ENCODE measurements at regions not wholly inside any gene's neighbourhood (a gene's known extent, or its start where the extent isn't known, plus 50 kb on each side); places are given as distances from the start of the nearest gene placed in this dataset.

DNA sequence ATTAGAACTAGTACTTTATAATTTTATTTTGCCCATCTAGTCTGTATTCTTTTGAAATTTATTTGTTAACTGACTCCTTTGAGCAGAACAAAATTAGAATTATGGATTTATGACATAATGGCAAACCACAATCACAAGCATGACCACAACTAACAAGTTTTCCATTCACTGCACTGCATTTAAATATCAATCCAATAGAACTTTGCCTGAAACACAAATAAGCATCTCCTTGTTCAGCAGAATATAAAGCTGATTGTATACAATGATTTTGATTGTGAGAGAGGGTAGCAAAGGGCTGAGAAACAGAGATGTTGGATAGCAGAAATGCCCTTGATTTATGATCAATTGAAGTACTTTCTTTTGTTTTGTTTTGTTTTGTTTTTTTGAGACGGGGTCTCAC is 495.5 kb upstream of the RGS18 start:
- TF ChIP-seq, protein P1, sequence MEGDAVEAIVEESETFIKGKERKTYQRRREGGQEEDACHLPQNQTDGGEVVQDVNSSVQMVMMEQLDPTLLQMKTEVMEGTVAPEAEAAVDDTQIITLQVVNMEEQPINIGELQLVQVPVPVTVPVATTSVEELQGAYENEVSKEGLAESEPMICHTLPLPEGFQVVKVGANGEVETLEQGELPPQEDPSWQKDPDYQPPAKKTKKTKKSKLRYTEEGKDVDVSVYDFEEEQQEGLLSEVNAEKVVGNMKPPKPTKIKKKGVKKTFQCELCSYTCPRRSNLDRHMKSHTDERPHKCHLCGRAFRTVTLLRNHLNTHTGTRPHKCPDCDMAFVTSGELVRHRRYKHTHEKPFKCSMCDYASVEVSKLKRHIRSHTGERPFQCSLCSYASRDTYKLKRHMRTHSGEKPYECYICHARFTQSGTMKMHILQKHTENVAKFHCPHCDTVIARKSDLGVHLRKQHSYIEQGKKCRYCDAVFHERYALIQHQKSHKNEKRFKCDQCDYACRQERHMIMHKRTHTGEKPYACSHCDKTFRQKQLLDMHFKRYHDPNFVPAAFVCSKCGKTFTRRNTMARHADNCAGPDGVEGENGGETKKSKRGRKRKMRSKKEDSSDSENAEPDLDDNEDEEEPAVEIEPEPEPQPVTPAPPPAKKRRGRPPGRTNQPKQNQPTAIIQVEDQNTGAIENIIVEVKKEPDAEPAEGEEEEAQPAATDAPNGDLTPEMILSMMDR (IDR thresholded peaks at IDR 0.05) = no peak
- no peak for TF ChIP-seq POLR2A (IDR thresholded peaks at IDR 0.05)
- TF ChIP-seq POLR2AphosphoS5 (IDR thresholded peaks at IDR 0.05; ENCODE audit: insufficient read depth in 1 of 2, low read depth in 1 of 2) = no peak
- no peak for DNase-seq (ENCODE audit: extremely low spot score in 2 of 2)
- Histone ChIP-seq H3K4me3 (no peak overlapping the region), H3K27me3 (no peaks in the 10 kb centered on the region), H3K27ac (no peak overlapping the region), H3K36me3 (no peaks in the 10 kb centered on the region), H3K9me3 (no peaks in the 10 kb centered on the region), H3K4me1 (no peaks in the 10 kb centered on the region)
- intact Hi-C loops (cut with DNase I) = no loop called here

DNA sequence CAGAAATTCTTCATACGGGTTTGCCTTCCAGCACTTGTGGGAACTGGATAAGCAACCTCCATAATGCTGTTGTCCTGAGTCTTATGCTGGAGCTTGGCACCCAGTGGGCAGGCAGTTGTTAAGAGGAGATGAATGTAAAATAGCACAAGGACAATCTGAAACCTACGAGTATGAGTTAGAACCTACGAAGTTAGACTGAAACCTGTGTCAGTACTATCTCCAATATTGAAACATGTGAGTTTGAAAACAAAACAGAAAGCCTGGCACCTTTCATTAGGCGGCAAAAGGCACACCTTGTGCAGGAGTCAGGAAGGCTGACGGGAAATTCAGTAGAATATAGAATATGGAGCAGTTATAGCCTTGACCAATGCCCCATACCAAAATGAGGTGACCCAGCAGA is 489.7 kb upstream of the RGS18 start:
- TF ChIP-seq POLR2AphosphoS5 (IDR thresholded peaks at IDR 0.05; ENCODE audit: insufficient read depth in 1 of 2, low read depth in 1 of 2) (no peak), POLR2A (IDR thresholded peaks at IDR 0.05) (no peak)
- TF ChIP-seq, protein P1 (IDR thresholded peaks at IDR 0.05) = no peak
- no peak overlapping the region for H3K4me3 ChIP-seq
- intact Hi-C loops (cut with DNase I) = no loop called here
- DNase-seq (ENCODE audit: extremely low spot score in 2 of 2) = no peak
- no peaks in the 10 kb centered on the region for H3K9me3 ChIP-seq
- H3K27me3 ChIP-seq = no peaks in the 10 kb centered on the region
- H3K36me3 ChIP-seq = no peaks in the 10 kb centered on the region
- no peak overlapping the region for H3K27ac ChIP-seq
- no peaks in the 10 kb centered on the region for H3K4me1 ChIP-seq

DNA sequence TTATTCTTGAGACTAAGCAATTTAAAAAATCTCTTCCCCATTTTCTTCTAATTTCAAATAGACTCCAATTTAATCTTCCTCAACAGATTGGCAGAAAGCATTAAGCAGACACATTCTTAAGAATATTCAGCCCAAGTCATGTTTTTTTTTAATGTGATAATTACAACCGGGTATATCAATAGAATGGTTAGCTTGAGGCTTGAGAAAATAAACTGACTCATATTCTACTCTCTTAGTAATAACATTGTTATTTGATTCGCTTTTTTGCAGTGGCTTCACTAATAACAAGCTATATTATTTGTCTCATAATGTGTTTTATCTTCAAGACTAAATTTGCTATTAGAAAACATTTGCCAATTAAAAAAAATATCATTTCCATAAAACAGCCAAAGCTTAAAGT is 488.6 kb upstream of the RGS18 start:
- intact Hi-C loops (cut with DNase I) = no loop called here
- TF ChIP-seq, protein P1 (IDR thresholded peaks at IDR 0.05) = no peak
- TF ChIP-seq POLR2A (IDR thresholded peaks at IDR 0.05) = no peak
- no peak for TF ChIP-seq POLR2AphosphoS5 (IDR thresholded peaks at IDR 0.05; ENCODE audit: insufficient read depth in 1 of 2, low read depth in 1 of 2)
- H3K4me1 ChIP-seq = no peaks in the 10 kb centered on the region
- no peaks in the 10 kb centered on the region for H3K36me3 ChIP-seq
- H3K27ac ChIP-seq = no peak overlapping the region
- H3K27me3 ChIP-seq = no peaks in the 10 kb centered on the region
- no peaks in the 10 kb centered on the region for H3K9me3 ChIP-seq
- no peak overlapping the region for H3K4me3 ChIP-seq
- DNase-seq (ENCODE audit: extremely low spot score in 2 of 2) = no peak

DNA sequence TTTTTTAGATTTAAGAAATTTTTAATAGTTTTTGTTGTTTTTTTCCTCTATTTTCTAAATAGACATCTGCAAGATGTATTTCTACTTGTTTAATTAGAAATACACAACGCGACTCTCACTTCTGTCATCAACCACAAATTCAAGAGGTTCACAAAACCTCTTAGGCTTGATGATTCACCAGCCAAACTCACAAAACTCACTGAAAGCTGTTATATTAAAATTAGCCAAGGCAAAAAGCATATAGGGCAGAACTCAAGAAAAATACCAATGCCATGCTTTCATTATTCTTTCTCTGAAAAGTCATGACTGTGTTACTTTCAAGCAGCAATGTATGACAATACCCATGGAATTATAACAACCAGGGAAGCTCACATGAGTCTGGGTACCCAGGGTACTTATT is 487.0 kb upstream of the RGS18 start:
- H3K27ac ChIP-seq = no peak overlapping the region
- TF ChIP-seq POLR2AphosphoS5 (IDR thresholded peaks at IDR 0.05; ENCODE audit: insufficient read depth in 1 of 2, low read depth in 1 of 2) (no peak), POLR2A (IDR thresholded peaks at IDR 0.05) (no peak)
- TF ChIP-seq, protein P1 (IDR thresholded peaks at IDR 0.05) = no peak
- intact Hi-C loops (cut with DNase I) = no loop called here

DNA sequence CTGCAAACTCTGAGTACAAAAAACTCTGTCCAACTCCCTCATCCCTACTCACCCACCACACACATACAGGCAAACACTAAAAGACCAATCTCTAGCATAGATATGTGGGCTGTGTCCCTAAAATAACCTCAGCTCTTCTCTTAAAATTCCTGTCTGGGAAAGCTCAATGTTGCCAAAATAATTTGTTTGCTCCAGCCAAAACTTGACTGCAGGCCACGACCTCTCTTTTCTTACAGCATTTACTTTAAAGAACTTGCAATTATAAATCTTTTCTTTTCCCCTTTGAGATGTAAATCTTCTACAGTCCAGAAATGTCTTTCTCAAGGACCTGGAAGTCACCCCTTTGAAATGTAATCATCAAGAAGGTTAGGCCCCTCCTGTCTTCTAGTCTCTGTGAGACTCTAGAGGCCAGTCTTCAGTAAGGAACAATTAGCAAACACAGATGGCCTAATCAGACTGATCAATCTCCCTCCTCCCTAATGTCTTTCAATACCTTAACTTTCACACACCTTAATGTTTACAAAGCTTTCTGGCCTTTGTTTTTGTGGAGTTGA is 483.6 kb upstream of the RGS18 start:
- no peaks in the 10 kb centered on the region for H3K9me3 ChIP-seq
- no peak overlapping the region for H3K27ac ChIP-seq
- intact Hi-C loops (cut with DNase I) = no loop called here
- no peak for TF ChIP-seq POLR2AphosphoS5 (IDR thresholded peaks at IDR 0.05; ENCODE audit: insufficient read depth in 1 of 2, low read depth in 1 of 2)
- no peaks in the 10 kb centered on the region for H3K4me1 ChIP-seq
- no peaks in the 10 kb centered on the region for H3K27me3 ChIP-seq
- no peak overlapping the region for H3K4me3 ChIP-seq
- no peak for DNase-seq (ENCODE audit: extremely low spot score in 2 of 2)
- H3K36me3 ChIP-seq = no peaks in the 10 kb centered on the region

More for the DNA sequence above, 487.0 kb upstream of the RGS18 start:
- Histone ChIP-seq H3K27me3 (no peaks in the 10 kb centered on the region), H3K4me1 (no peaks in the 10 kb centered on the region), H3K4me3 (no peak overlapping the region), H3K36me3 (no peaks in the 10 kb centered on the region), H3K9me3 (no peaks in the 10 kb centered on the region)
- no peak for DNase-seq (ENCODE audit: extremely low spot score in 2 of 2)

All from vagina (tissue), 2 donors.